MM.1S (cell line): ENCODE measurements at regions not wholly inside any gene's neighbourhood (a gene's known extent, or its start where the extent isn't known, plus 50 kb on each side); places are given as distances from the start of the nearest gene placed in this dataset.
"Not testable (repeated sequence)": the region's sequence is repeated elsewhere in the genome, so short reads cannot be mapped to it uniquely, and the experiment has no call there.

ENCODE experiments used
- DNase-seq: peaks from one replicate; pipeline ENCODE4 v3.0.0-alpha.2; 2015
- H2AFZ ChIP-seq: fragments of 300-600 bp; sonication (generic); 2 replicates; pipeline ENCODE4 v1.6.0; 2016; ENCODE audit warnings: antibody characterized with exemption, low read length
- H3F3A ChIP-seq: fragments of 300-600 bp; sonication (generic); 2 replicates; pipeline ENCODE4 v1.6.1; 2016; ENCODE audit warnings: mild to moderate bottlenecking, antibody characterized with exemption, low read length, moderate library complexity, mixed read lengths; ENCODE audit not compliant: insufficient read depth
- H3K27ac ChIP-seq: fragments of 300-600 bp; sonication (generic); 2 replicates; pipeline ENCODE4 v1.5.1; 2016; ENCODE audit warnings: mild to moderate bottlenecking, low read length
- H3K27me3 ChIP-seq: fragments of 300-600 bp; sonication (generic); replicated peaks from 2 replicates; pipeline ENCODE4 v1.6.0; 2016; ENCODE audit warnings: low read length; ENCODE audit not compliant: insufficient read depth
- H3K36me3 ChIP-seq: fragments of 300-600 bp; sonication (generic); replicated peaks from 2 replicates; pipeline ENCODE4 v1.6.1; 2016; ENCODE audit warnings: mild to moderate bottlenecking, low read length, mixed read lengths; ENCODE audit not compliant: insufficient read depth
- H3K4me1 ChIP-seq: fragments of 300-600 bp; sonication (generic); 2 replicates; pipeline ENCODE4 v1.6.1; 2016; ENCODE audit warnings: low read length, mixed read lengths
- H3K4me2 ChIP-seq: fragments of 300-600 bp; sonication (generic); 2 replicates; pipeline ENCODE4 v1.6.0; 2016; ENCODE audit warnings: low read depth, low read length
- H3K4me3 ChIP-seq: fragments of 300-600 bp; sonication (generic); 2 replicates; pipeline ENCODE4 v1.5.1; 2016; ENCODE audit warnings: low read length, mixed read lengths
- H3K79me2 ChIP-seq: fragments of 300-600 bp; sonication (generic); 2 replicates; pipeline ENCODE4 v1.6.1; 2016; ENCODE audit warnings: mixed run types, low read length, mixed read lengths
- H3K9ac ChIP-seq: fragments of 300-600 bp; sonication (generic); 2 replicates; pipeline ENCODE4 v1.6.1; 2016; ENCODE audit warnings: low read length, mixed read lengths
- H3K9me2 ChIP-seq: fragments of 300-600 bp; sonication (generic); replicated peaks from 2 replicates; pipeline ENCODE4 v1.6.1; 2016; ENCODE audit warnings: mild to moderate bottlenecking, low read length, mixed read lengths; ENCODE audit not compliant: insufficient read depth
- H3K9me3 ChIP-seq: fragments of 300-600 bp; sonication (generic); replicated peaks from 2 replicates; pipeline ENCODE4 v1.6.1; 2016; ENCODE audit warnings: mild to moderate bottlenecking, low read length, mixed read lengths; ENCODE audit not compliant: insufficient read depth
- H4K20me1 ChIP-seq: fragments of 300-600 bp; sonication (generic); 2 replicates; pipeline ENCODE4 v1.6.1; 2016; ENCODE audit warnings: mild to moderate bottlenecking, low read length, moderate library complexity, mixed read lengths; ENCODE audit not compliant: insufficient read depth
- EZH2 ChIP-seq: fragments of 300-600 bp; sonication (generic); optimal IDR thresholded peaks from 2 replicates; pipeline ENCODE3; 2017; ENCODE audit warnings: low read depth, mild to moderate bottlenecking, antibody characterized with exemption, low read length, mixed read lengths
- EZH2phosphoT487 ChIP-seq: fragments of 300-600 bp; sonication (generic); IDR thresholded peaks from 2 replicates; pipeline ENCODE4 v1.6.1; 2018; ENCODE audit warnings: antibody characterized with exemption, low read length
- TF ChIP-seq, protein P1 (sequence below): fragments of 300-600 bp; sonication (generic); IDR thresholded peaks from 2 replicates; pipeline ENCODE4 v1.5.1; 2016; ENCODE audit warnings: antibody characterized with exemption, low read length, mixed read lengths

DNA sequence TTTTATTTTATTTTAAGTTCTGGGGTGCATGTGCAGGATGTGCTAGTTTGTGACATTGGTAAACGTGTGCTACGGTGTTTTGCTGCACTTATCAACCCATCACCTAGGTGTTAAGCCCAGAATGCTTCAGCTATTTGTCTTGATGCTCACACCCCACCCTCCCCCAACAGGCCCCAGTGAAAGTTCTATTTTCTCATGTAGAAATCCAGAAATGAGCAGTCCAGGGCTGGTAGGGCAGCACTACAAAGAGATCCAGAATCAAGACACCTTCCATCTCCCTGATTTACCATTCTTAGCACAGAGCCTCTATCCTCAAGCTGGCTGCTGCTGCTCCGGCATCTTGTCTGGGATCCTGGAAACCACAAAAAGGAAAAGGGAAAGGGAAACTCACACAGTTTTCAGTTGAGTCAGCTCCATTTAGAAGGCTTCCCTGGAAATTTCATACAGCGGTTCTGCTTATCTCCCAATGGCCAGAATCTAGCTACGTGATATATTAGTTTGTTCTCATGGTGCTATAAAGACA lies 85.4 kb upstream of the SMARCA2 start:
- Histone ChIP-seq H3K4me2 (no peak overlapping the region), H3K4me1 (no peaks in the 10 kb centered on the region), H4K20me1 (no peaks in the 10 kb centered on the region), H3F3A (no peaks in the 10 kb centered on the region), H3K4me3 (no peak overlapping the region), H3K79me2 (no peaks in the 10 kb centered on the region), H3K27me3 (no peaks in the 10 kb centered on the region), H3K36me3 (no peaks in the 10 kb centered on the region), H3K9ac (no peak overlapping the region), H3K27ac (no peak overlapping the region), H3K9me2 (no peaks in the 10 kb centered on the region), H2AFZ (no peak overlapping the region), H3K9me3 (no peaks in the 10 kb centered on the region)
- TF ChIP-seq EZH2 = no peak
- no peak for DNase-seq

DNA sequence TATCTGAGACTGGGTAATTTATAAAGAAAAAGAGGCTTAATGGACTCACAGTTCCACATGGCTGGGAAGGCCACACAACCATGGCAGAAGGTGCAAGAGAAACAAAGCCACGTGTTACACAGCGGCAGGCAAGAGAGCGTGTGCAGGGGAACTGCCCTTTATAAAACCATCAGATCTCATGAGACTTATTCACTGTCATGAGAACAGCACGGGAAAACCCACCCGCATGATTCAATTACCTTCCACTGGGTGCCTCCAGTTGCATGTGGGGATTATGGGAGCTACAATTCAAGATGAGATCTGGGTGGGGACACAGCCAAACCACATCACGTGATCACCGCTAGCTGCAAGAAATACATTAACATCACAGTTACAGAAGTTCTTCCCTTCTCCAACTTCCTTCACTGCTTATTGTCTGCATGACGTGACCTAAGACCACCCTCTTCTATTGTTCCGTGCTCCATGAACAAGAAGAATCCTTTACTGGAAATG lies 84.9 kb upstream of the SMARCA2 start:
- not testable (repeated sequence) for H3K4me1 ChIP-seq, H3K4me2 ChIP-seq, H3K79me2 ChIP-seq, H3K4me3 ChIP-seq, H2AFZ ChIP-seq, H3K27ac ChIP-seq, H3K27me3 ChIP-seq, H3K9me2 ChIP-seq, H3F3A ChIP-seq, H3K36me3 ChIP-seq, H3K9me3 ChIP-seq, H4K20me1 ChIP-seq, H3K9ac ChIP-seq, DNase-seq

DNA sequence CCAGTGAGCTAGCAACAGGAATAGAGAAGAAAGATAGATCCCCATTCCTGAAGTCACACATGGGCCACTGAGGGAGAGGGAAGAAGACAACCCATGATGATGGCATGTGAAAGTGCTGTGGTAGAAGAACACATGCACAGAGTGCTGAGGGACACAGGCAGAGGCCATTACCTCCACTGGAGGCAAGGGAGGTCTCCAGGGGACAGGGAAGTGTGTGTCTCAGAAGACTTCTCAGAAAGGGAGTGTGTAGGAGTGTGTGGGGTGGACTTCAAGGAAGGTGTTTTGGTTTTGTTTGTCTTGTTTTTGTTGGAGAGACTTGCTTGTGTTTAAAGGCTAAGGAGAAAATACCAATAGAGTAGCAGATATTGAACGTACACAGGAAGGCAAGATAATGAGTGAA lies 77.0 kb upstream of the SMARCA2 start:
- no peaks in the 10 kb centered on the region for H3K79me2 ChIP-seq
- no peaks in the 10 kb centered on the region for H3K27me3 ChIP-seq
- no peaks in the 10 kb centered on the region for H3K36me3 ChIP-seq
- H3K4me3 ChIP-seq = no peak overlapping the region
- H2AFZ ChIP-seq = peak overlapping the region; percentile 26
- no peaks in the 10 kb centered on the region for H4K20me1 ChIP-seq
- H3K9me3 ChIP-seq = no peaks in the 10 kb centered on the region
- H3F3A ChIP-seq = no peaks in the 10 kb centered on the region
- DNase-seq = no peak
- no peak overlapping the region for H3K4me2 ChIP-seq
- H3K9me2 ChIP-seq = no peaks in the 10 kb centered on the region
- H3K27ac ChIP-seq = peak overlapping the region; percentile 47; the same call in 1 of the 2 replicates
- TF ChIP-seq EZH2 (no peak), EZH2phosphoT487 (no peak)
- TF ChIP-seq, protein P1, sequence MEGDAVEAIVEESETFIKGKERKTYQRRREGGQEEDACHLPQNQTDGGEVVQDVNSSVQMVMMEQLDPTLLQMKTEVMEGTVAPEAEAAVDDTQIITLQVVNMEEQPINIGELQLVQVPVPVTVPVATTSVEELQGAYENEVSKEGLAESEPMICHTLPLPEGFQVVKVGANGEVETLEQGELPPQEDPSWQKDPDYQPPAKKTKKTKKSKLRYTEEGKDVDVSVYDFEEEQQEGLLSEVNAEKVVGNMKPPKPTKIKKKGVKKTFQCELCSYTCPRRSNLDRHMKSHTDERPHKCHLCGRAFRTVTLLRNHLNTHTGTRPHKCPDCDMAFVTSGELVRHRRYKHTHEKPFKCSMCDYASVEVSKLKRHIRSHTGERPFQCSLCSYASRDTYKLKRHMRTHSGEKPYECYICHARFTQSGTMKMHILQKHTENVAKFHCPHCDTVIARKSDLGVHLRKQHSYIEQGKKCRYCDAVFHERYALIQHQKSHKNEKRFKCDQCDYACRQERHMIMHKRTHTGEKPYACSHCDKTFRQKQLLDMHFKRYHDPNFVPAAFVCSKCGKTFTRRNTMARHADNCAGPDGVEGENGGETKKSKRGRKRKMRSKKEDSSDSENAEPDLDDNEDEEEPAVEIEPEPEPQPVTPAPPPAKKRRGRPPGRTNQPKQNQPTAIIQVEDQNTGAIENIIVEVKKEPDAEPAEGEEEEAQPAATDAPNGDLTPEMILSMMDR = no peak
- H3K9ac ChIP-seq = no peak overlapping the region
- peaks cover 24% of the 10 kb centered on the region for H3K4me1 ChIP-seq

DNA sequence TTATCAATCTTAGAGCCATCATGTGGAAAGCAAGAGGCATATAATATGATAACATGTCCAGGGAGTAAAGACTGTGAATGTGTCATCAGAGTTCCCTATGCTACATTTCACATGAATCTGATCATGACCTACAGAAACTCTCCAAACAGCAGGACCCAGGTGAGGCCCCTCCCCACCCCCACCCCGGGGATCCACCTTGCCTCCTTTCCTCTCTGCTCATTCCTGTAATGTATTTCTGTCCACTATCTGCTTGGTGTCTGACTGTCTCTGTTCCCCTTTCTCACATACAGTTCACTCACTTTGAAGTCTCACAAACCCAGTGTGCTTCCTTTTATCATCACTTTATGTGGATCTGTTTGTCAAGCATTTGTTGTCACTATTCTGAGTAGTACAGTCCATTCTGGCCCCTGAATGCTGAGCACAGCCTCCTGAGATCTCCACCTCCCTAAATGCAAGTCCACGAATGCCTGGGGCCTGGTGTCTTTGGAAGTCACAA lies 76.4 kb upstream of the SMARCA2 start:
- no peaks in the 10 kb centered on the region for H3K9me2 ChIP-seq
- no peak overlapping the region for H3K9ac ChIP-seq
- H3K79me2 ChIP-seq = no peaks in the 10 kb centered on the region
- H4K20me1 ChIP-seq = no peaks in the 10 kb centered on the region
- no peak for TF ChIP-seq EZH2phosphoT487
- TF ChIP-seq EZH2 = no peak
- TF ChIP-seq, protein P1 = no peak
- no peaks in the 10 kb centered on the region for H3F3A ChIP-seq
- peak overlapping the region; percentile 47 for H3K27ac ChIP-seq
- H3K27me3 ChIP-seq = no peaks in the 10 kb centered on the region
- H3K36me3 ChIP-seq = no peaks in the 10 kb centered on the region
- no peak overlapping the region for H3K4me3 ChIP-seq
- H2AFZ ChIP-seq = peak overlapping the region; percentile 26
- peak overlapping the region; percentile 33; the same call in 1 of the 2 replicates for H3K4me2 ChIP-seq
- H3K4me1 ChIP-seq = peaks cover 24% of the 10 kb centered on the region
- no peaks in the 10 kb centered on the region for H3K9me3 ChIP-seq
- no peak for DNase-seq
